ENCODE measurements at regions not wholly inside any gene's neighbourhood (a gene's known extent, or its start where the extent isn't known, plus 50 kb on each side); places are given as distances from the start of the nearest gene placed in this dataset.
A peak's percentile ranks its signal among the peaks of the same experiment; 100 is the strongest.

GRCh38 chr10:47053081-47053798, 142.0 kb downstream of the PTPN20 start:
- TF ChIP-seq CTCF (IDR thresholded peaks at IDR 0.05 in 8 of 11, conservative IDR thresholded peaks at IDR 0.05 in 3 of 11) (no peak), POLR2A (IDR thresholded peaks at IDR 0.05) (no peak), POLR2AphosphoS5 (IDR thresholded peaks at IDR 0.05) (no peak)
- 84 to 90% (median 87%) methylated on average over 7 of the region's 7 CpGs for WGBS, 5 donors
- Histone ChIP-seq H3K36me3 (no peaks in the 10 kb centered on the region), H3K9me3 (no peaks in the 10 kb centered on the region), H3K4me1 (peaks cover 0 to 12% (median 4%) of the 10 kb centered on the region in 6 donors), H3K27me3 (replicated peaks in 1 of 7) (no peaks in the 10 kb centered on the region), H3K27ac (no peak overlapping the region), H3K4me3 (no peak overlapping the region)
- peak; percentile 39 for DNase-seq
- intact Hi-C loops (cut with DNase I; ENCODE audit: low total_unique reads), result no loop called here

- intact Hi-C loops (cut with DNase I; ENCODE audit: low total_unique reads), result no loop called here
- no peak for TF ChIP-seq POLR2AphosphoS5 (IDR thresholded peaks at IDR 0.05)
- no peak for TF ChIP-seq CTCF (IDR thresholded peaks at IDR 0.05 in 8 of 11, conservative IDR thresholded peaks at IDR 0.05 in 3 of 11)
- no peak for TF ChIP-seq POLR2A (IDR thresholded peaks at IDR 0.05)
- DNase-seq, result no peak
- H3K27me3 ChIP-seq (replicated peaks in 1 of 7), result no peaks in the 10 kb centered on the region
- H3K36me3 ChIP-seq, result no peaks in the 10 kb centered on the region
- peaks cover 0 to 8% (median 3%) of the 10 kb centered on the region in 6 donors for H3K4me1 ChIP-seq
- no peaks in the 10 kb centered on the region for H3K9me3 ChIP-seq
- 72 to 92% (median 74%) methylated on average over 2 of the region's 2 CpGs for WGBS, 5 donors
- no peak overlapping the region for H3K4me3 ChIP-seq
- no peak overlapping the region for H3K27ac ChIP-seq
Observed at GRCh38 chr10:47054974-47055373, 143.7 kb downstream of the PTPN20 start.

- Histone ChIP-seq H3K4me3 (no peak overlapping the region), H3K27me3 (replicated peaks in 1 of 7) (no peaks in the 10 kb centered on the region), H3K27ac (no peak overlapping the region), H3K4me1 (peaks cover 0 to 8% (median 3%) of the 10 kb centered on the region in 6 donors), H3K9me3 (no peaks in the 10 kb centered on the region), H3K36me3 (no peaks in the 10 kb centered on the region)
- TF ChIP-seq POLR2AphosphoS5 (IDR thresholded peaks at IDR 0.05), result no peak
- no peak for TF ChIP-seq POLR2A (IDR thresholded peaks at IDR 0.05)
- no peak for TF ChIP-seq CTCF (IDR thresholded peaks at IDR 0.05 in 8 of 11, conservative IDR thresholded peaks at IDR 0.05 in 3 of 11)
- intact Hi-C loops (cut with DNase I; ENCODE audit: low total_unique reads), result no loop called here
- peak; percentile 50 for DNase-seq
- WGBS, 5 donors, result 53 to 66% (median 58%) methylated on average over 9 to 10 of the region's 10 CpGs
Observed at GRCh38 chr10:47055386-47056246, 144.4 kb downstream of the PTPN20 start.

GRCh38 chr10:47056247-47056510, 145.0 kb downstream of the PTPN20 start:
- TF ChIP-seq POLR2AphosphoS5 (IDR thresholded peaks at IDR 0.05), result no peak
- no peak for TF ChIP-seq CTCF (IDR thresholded peaks at IDR 0.05 in 8 of 11, conservative IDR thresholded peaks at IDR 0.05 in 3 of 11)
- TF ChIP-seq POLR2A (IDR thresholded peaks at IDR 0.05), result no peak
- intact Hi-C loops (cut with DNase I; ENCODE audit: low total_unique reads), result no loop called here
- Histone ChIP-seq H3K27ac (no peak overlapping the region), H3K36me3 (no peaks in the 10 kb centered on the region), H3K9me3 (no peaks in the 10 kb centered on the region), H3K4me1 (peaks cover 0 to 8% (median 3%) of the 10 kb centered on the region in 6 donors), H3K27me3 (replicated peaks in 1 of 7) (no peaks in the 10 kb centered on the region), H3K4me3 (no peak overlapping the region)
- DNase-seq, result no peak
- 71 to 92% (median 85%) methylated on average over 1 of the region's 1 CpG for WGBS, 5 donors

Data from spleen (tissue), 11 donors.